ENCODE measurements at regions not wholly inside any gene's neighbourhood (a gene's known extent, or its start where the extent isn't known, plus 50 kb on each side); places are given as distances from the start of the nearest gene placed in this dataset.
"Not testable (repeated sequence)": the region's sequence is repeated elsewhere in the genome, so short reads cannot be mapped to it uniquely, and the experiment has no call there.

- no peak for DNase-seq
- Mint-ChIP-seq H3K27me3 (no peaks in the 10 kb centered on the region), H3K9me3 (peaks cover 3 to 27% (median 8%) of the 10 kb centered on the region in 9 donors), H3K36me3 (no peaks in the 10 kb centered on the region), H3K4me3 (no peak overlapping the region), H3K4me1 (no peaks in the 10 kb centered on the region), H3K27ac (no peak overlapping the region)
- no peak for ATAC-seq
- POLR2A ChIA-PET, result no interaction called here
These were observed 624.1 kb downstream of the CCDC85A start for GRCh38 chr2:56807861-56808260.

DNA sequence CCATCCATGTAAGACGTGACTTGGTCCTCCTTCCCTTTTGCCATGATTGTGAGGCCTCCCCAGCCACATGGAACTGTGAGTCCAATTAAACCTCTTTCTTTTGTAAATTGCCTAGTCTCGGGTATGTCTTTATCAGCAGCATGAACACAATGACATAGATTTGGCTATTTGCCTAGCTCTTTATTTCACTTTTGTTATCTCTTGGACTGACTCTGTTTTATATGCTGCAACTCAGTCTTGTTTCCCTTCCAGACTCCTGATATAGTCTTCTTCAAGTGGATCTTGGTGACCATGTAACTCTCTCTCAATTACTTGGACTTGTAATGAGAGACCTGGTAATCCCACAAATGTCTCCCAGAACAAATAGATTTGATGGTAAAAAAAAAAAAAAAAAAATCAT lies 627.6 kb downstream of the CCDC85A start:
- Mint-ChIP-seq H3K4me1 (no peaks in the 10 kb centered on the region), H3K4me3 (no peak overlapping the region), H3K36me3 (no peaks in the 10 kb centered on the region), H3K27me3 (no peaks in the 10 kb centered on the region), H3K27ac (no peak overlapping the region), H3K9me3 (peaks cover 0 to 24% (median 8%) of the 10 kb centered on the region in 9 donors)
- no peak for ATAC-seq
- DNase-seq, result no peak
- POLR2A ChIA-PET, result no interaction called here

DNA sequence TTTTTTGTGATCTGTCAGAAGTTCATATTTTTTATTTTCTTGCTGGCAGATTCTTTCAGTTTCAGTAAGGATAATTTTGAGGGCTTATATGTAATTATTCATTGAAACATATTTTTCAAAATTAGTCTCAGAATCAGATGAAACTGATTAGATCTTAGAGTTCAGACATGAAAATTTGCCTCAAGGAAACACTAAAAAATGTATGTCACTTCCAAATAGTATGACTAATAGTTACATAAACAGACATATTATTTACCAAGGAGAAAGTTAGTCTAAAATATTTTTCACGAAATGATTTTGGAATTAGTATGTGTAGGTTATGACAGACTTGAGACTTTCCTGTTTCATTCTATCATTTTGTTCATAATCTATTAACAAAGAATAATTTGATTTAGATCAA lies 628.6 kb downstream of the CCDC85A start:
- POLR2A ChIA-PET, result no interaction called here
- DNase-seq (no peak), ATAC-seq (no peak)
- H3K4me1 Mint-ChIP-seq, result no peaks in the 10 kb centered on the region
- no peaks in the 10 kb centered on the region for H3K27me3 Mint-ChIP-seq
- peaks cover 0 to 24% (median 8%) of the 10 kb centered on the region in 9 donors for H3K9me3 Mint-ChIP-seq
- no peak overlapping the region for H3K4me3 Mint-ChIP-seq
- H3K27ac Mint-ChIP-seq, result no peak overlapping the region
- no peaks in the 10 kb centered on the region for H3K36me3 Mint-ChIP-seq

DNA sequence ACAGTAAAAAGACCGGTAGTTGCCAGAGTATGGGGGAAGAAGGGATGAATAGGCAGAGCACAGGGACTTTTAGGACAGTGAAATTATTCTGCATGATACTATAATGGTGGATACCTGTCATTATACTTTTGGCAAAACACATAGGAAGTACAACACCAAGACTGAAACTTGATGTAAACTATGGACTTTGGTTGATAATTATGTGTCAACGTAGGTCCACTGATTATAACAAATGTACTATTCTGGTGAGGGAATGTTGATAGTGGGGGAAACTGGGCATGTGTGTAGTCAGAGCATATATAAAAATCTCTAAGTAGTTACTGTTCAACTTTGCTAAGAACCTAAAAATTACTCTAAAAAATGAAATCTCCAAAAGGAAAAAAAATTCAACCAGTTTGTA lies 629.7 kb downstream of the CCDC85A start:
- no peaks in the 10 kb centered on the region for H3K4me1 Mint-ChIP-seq
- POLR2A ChIA-PET, result no interaction called here

GRCh38 chr2:56816666-56817065 lies 632.9 kb downstream of the CCDC85A start:
- ATAC-seq (no peak), DNase-seq (no peak)
- no peak overlapping the region for H3K27ac Mint-ChIP-seq
- H3K4me1 Mint-ChIP-seq, result no peaks in the 10 kb centered on the region
- no peaks in the 10 kb centered on the region for H3K27me3 Mint-ChIP-seq
- POLR2A ChIA-PET, result no interaction called here
- H3K4me3 Mint-ChIP-seq, result no peak overlapping the region
- no peaks in the 10 kb centered on the region for H3K36me3 Mint-ChIP-seq
- H3K9me3 Mint-ChIP-seq, result peaks cover 10 to 43% (median 20%) of the 10 kb centered on the region in 9 donors

More for the DNA sequence above, 629.7 kb downstream of the CCDC85A start:
- no peaks in the 10 kb centered on the region for H3K27me3 Mint-ChIP-seq
- H3K27ac Mint-ChIP-seq, result no peak overlapping the region
- no peaks in the 10 kb centered on the region for H3K36me3 Mint-ChIP-seq
- ATAC-seq, result no peak
- no peak overlapping the region for H3K4me3 Mint-ChIP-seq
- no peak for DNase-seq
- peaks cover under 1 to 27% (median 13%) of the 10 kb centered on the region in 9 donors for H3K9me3 Mint-ChIP-seq

DNA sequence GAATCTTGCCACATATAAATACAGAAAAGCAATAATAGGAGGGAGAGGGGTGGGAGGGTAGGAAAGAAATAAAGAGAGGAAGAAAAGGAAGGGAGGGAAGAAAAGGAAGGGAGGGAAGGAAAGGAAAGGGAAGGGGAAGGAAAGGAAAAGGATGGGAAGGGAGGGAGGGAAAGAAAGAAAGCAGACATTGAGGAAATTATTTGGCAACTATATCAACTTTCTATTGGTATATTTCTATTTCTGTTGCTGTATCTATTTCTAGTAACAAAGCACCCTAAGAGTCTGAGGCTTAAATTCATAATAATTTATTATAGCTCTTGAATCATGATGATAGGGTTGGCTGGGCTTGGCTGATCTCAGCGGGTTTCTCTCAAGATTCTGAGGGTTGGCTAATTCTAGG lies 648.0 kb downstream of the CCDC85A start:
- Mint-ChIP-seq H3K27me3 (no peaks in the 10 kb centered on the region), H3K4me3 (no peak overlapping the region), H3K4me1 (no peaks in the 10 kb centered on the region), H3K36me3 (no peaks in the 10 kb centered on the region), H3K9me3 (peaks cover 0 to 27% (median 5%) of the 10 kb centered on the region in 9 donors), H3K27ac (no peak overlapping the region)
- ATAC-seq, result no peak
- DNase-seq, result no peak
- POLR2A ChIA-PET, result no interaction called here

DNA sequence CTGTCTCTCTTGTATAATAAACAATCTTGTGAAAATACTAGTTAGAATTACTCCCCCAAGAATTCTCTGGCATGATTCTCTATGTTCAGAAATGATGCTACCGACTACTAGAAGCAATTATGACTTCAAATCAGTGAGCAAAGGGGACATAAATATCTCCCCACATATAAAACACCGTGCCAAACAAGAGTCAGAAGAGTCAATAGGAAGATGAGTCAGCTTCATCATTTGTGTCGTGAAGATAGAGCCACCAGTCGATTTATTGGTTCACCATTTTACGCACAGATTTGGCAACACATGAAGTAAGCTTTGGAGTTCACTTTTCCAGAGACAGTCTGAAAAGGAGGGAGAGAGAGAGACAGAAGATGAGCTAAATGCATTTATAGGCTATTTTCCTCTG lies 650.9 kb downstream of the CCDC85A start:
- peaks cover 0 to 33% (median 12%) of the 10 kb centered on the region in 9 donors for H3K9me3 Mint-ChIP-seq
- H3K36me3 Mint-ChIP-seq, result no peaks in the 10 kb centered on the region
- no peak for DNase-seq
- H3K27ac Mint-ChIP-seq, result no peak overlapping the region
- no peaks in the 10 kb centered on the region for H3K27me3 Mint-ChIP-seq
- no peaks in the 10 kb centered on the region for H3K4me1 Mint-ChIP-seq
- ATAC-seq, result no peak
- POLR2A ChIA-PET, result no interaction called here
- H3K4me3 Mint-ChIP-seq, result no peak overlapping the region

DNA sequence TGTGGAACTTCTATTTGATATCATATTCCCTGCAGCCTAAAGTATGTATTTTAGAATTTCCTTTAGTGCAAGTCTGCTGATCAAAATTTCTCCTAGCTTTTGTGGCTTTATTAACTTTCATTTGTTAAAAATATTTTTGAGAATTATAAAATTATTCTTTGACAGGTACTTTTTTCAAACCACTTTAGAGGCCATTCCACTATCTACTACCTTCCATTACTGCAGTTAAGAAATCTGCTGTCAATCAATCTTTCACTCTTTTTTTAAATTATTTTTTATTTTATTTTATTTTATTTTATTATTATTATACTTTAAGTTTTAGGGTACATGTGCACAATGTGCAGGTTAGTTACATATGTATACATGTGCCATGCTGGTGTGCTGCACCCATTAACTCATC lies 656.2 kb downstream of the CCDC85A start:
- DNase-seq, H3K27me3 Mint-ChIP-seq, H3K27ac Mint-ChIP-seq, H3K36me3 Mint-ChIP-seq, H3K4me1 Mint-ChIP-seq, H3K4me3 Mint-ChIP-seq, POLR2A ChIA-PET, ATAC-seq: not testable (repeated sequence)
- peaks cover 4 to 34% (median 11%) of the 10 kb centered on the region in 9 donors for H3K9me3 Mint-ChIP-seq

- ATAC-seq, result no peak
- no peak for DNase-seq
- H3K4me3 Mint-ChIP-seq, result no peak overlapping the region
- H3K9me3 Mint-ChIP-seq, result peaks cover 0 to 48% (median 21%) of the 10 kb centered on the region in 9 donors
- H3K36me3 Mint-ChIP-seq, result no peaks in the 10 kb centered on the region
- POLR2A ChIA-PET, result no interaction called here
- no peak overlapping the region for H3K27ac Mint-ChIP-seq
- no peaks in the 10 kb centered on the region for H3K27me3 Mint-ChIP-seq
- no peaks in the 10 kb centered on the region for H3K4me1 Mint-ChIP-seq
These were observed 677.2 kb downstream of the CCDC85A start for GRCh38 chr2:56860991-56861390.

- Mint-ChIP-seq H3K27ac (no peak overlapping the region), H3K36me3 (peaks cover 0 to under 1% (median 0%) of the 10 kb centered on the region in 3 donors), H3K4me3 (no peak overlapping the region), H3K27me3 (peaks cover 0 to 1% (median 0%) of the 10 kb centered on the region in 5 donors), H3K4me1 (no peaks in the 10 kb centered on the region), H3K9me3 (peaks cover 5 to 26% (median 9%) of the 10 kb centered on the region in 9 donors)
- POLR2A ChIA-PET, result no interaction called here
- ATAC-seq, result no peak
- no peak for DNase-seq
These were observed 687.9 kb downstream of the CCDC85A start for GRCh38 chr2:56871644-56872043.

GRCh38 chr2:56874717-56875116 lies 690.9 kb downstream of the CCDC85A start:
- Mint-ChIP-seq H3K27ac (no peak overlapping the region), H3K9me3 (peaks cover 3 to 37% (median 11%) of the 10 kb centered on the region in 9 donors), H3K27me3 (peaks cover 0 to 1% (median 0%) of the 10 kb centered on the region in 5 donors), H3K4me3 (no peak overlapping the region), H3K36me3 (no peaks in the 10 kb centered on the region), H3K4me1 (no peaks in the 10 kb centered on the region)
- ATAC-seq, result no peak
- no peak for DNase-seq
- POLR2A ChIA-PET, result no interaction called here

GRCh38 chr2:56889738-56890137 lies 705.9 kb downstream of the CCDC85A start:
- Mint-ChIP-seq H3K9me3 (peaks cover 0 to 22% (median 6%) of the 10 kb centered on the region in 9 donors), H3K36me3 (no peaks in the 10 kb centered on the region), H3K27ac (no peak overlapping the region), H3K4me1 (no peaks in the 10 kb centered on the region), H3K27me3 (no peaks in the 10 kb centered on the region), H3K4me3 (no peak overlapping the region)
- POLR2A ChIA-PET, result no interaction called here
- DNase-seq (no peak), ATAC-seq (no peak)

GRCh38 chr2:56892382-56892781 lies 708.6 kb downstream of the CCDC85A start:
- Mint-ChIP-seq H3K36me3 (no peaks in the 10 kb centered on the region), H3K9me3 (peaks cover 0 to 14% (median 2%) of the 10 kb centered on the region in 9 donors), H3K4me3 (no peak overlapping the region), H3K27ac (no peak overlapping the region), H3K27me3 (no peaks in the 10 kb centered on the region), H3K4me1 (no peaks in the 10 kb centered on the region)
- DNase-seq (no peak), ATAC-seq (no peak)
- POLR2A ChIA-PET, result no interaction called here

DNA sequence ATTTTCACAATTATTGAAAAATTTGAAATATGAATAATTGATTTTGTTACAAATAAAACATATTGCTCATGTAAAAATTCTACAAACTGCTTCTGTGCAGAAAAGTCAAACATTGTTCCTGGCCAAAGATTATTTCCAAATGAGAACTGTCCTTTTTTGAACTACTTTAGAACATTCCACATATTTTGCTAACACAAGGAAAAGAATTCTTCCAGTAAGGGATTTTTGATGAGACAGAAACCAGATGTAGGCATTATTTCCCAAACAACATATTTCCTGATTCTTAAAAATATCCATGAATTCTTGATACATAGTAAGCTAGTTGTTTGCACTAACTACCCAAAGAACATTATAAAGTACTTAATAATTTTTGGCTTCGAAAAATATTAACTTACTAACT lies 715.2 kb downstream of the CCDC85A start:
- Mint-ChIP-seq H3K4me1 (no peaks in the 10 kb centered on the region), H3K27ac (no peak overlapping the region), H3K36me3 (no peaks in the 10 kb centered on the region), H3K27me3 (no peaks in the 10 kb centered on the region), H3K9me3 (peaks cover 0 to 15% (median 4%) of the 10 kb centered on the region in 9 donors), H3K4me3 (no peak overlapping the region)
- POLR2A ChIA-PET, result no interaction called here
- no peak for DNase-seq
- ATAC-seq, result no peak
